HG03432 (cell line): ENCODE measurements at regions not wholly inside any gene's neighbourhood (a gene's known extent, or its start where the extent isn't known, plus 50 kb on each side); places are given as distances from the start of the nearest gene placed in this dataset.
A peak's percentile ranks its signal among the peaks of the same experiment; 100 is the strongest.
"Not testable (repeated sequence)": the region's sequence is repeated elsewhere in the genome, so short reads cannot be mapped to it uniquely, and the experiment has no call there.

Experiments used
- ATAC-seq: cut with Tn5 transposase; IDR thresholded peaks from one replicate; pipeline ENCODE4 v1.9.1; 2021; ENCODE audit warnings: mild to moderate bottlenecking, moderate library complexity; ENCODE audit not compliant: unreplicated experiment

DNA sequence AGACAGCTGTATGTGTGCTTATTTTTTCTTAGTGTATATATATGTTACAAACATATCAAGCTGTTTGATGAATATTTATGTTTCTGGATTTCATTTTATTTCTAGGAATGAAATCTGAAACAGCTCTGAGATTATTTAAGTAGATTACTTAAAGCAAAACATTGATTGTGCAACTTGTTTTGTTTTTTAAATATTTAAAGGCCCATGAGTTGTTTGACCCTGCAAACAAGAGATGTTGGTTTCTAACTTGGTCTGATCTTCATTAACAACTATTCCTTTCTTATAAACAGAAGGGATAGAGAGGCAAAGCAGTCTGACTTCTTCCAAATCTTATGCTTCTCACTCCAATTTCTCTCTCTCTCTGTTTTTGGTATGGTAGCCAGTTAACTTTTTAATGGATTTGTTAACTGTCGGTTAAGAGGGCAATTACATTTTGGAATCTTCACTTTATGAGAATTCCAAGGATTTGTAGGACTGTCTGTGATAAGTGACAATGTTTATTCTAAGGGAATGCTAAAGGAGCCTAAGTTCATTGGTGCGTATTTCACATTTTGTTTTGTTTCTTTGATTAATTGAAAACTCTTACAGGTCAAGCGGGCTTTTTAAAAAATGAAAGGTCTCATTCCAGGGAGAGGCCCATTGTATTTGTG is 102.6 kb upstream of the HMGA2 start:
- ATAC-seq, result no peak

GRCh38 chr12:65725376-65725775 is 98.9 kb upstream of the HMGA2 start:
- ATAC-seq, result no peak

DNA sequence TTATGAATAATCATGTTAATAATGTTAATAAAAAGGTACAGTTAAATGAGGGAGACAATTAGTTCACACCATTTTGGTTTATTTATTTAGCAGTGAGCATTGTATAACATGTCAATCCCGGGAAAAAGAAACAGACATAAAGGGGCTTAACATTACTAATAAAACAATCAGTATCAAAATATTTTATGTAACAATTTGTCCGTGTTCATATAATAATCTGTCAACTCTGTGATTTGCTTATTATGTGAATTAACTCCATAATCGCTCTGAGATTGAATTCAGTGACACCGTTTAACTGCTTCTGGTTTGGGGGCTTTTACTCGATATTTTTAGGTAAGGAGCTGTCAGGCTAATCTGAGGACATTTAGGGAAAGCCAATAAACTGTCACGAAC is 95.8 kb upstream of the HMGA2 start:
- no peak for ATAC-seq

GRCh38 chr12:65728848-65729793 is 95.2 kb upstream of the HMGA2 start:
- ATAC-seq, result no peak

GRCh38 chr12:65731771-65732170 is 92.5 kb upstream of the HMGA2 start:
- no peak for ATAC-seq

DNA sequence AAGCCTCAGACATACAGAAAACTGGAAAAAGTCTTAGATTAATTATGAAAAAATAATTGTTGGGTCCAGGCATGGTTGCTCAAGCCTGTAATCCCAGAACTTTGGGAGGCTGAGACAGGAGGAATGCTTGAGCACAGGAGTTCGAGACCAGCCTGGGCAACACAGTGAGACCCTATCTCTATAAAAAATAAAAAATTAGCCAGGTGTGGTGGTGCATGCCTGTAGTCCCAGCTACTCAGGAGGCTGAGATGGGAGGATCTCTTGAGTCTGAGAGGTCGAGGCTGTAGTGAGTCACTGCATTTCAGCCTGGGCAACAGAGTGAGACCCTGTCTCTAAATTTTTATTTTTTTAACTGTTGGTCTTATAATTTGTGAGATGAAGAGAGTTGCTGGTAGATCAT is 90.6 kb upstream of the HMGA2 start:
- ATAC-seq, result not testable (repeated sequence)

GRCh38 chr12:65734226-65734625 is 90.1 kb upstream of the HMGA2 start:
- ATAC-seq, result no peak

GRCh38 chr12:65739606-65740005 is 84.7 kb upstream of the HMGA2 start:
- ATAC-seq, result no peak

GRCh38 chr12:65740506-65740872 is 83.8 kb upstream of the HMGA2 start:
- peak; percentile 19 for ATAC-seq

DNA sequence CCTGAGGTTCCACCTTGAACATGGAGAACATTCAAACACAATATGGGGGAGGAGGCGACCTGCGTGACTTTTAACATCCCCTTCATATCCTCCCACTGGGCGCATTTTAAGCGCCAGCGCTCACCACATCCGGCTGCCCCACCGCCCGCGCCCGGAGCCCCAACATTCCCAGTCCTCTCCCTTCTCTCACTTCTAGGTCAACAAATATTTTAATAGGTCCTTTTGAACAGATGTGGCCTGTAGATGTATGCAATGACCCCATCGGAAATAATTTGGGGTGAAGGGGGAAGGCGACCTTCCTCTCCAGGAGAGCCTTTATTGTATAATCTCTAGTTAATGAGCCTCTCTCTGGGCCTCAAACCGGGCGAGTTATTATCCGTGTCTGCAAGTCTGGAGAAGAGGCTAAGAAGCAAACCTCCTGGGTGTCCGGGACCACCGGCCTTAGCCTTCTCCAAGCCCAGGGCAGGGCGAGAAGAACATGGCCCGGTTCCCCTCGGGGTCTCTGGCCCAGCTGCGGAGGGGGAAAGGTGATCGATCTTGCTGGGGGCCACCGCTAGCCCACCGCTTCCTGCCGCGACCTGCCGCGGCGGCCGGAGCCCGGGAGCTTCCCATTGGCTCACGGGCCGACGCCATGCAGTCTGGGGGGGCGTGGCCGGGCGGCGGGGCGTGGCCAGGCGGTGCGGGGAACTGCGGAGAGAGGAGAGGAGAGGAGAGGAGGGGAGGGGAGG is 83.2 kb upstream of the HMGA2 start:
- ATAC-seq, result peak; percentile 79

DNA sequence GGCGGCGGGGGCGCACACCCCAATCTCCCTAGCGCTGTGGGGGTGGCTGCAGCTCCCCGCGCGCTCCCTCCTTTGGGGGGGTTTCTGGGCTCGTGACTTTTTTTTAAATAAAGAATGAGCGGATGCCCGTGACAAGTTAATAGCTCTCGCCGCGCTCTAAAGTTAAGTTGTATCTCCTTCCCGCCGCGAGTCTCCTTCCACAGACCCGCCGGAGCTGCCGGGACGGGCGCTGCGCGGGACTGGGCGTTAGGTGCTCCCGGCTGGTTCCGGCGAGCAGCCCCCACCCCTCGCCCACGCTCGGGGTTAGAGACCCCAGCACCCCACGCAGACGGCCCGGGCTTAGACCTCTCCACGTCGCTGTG is 82.6 kb upstream of the HMGA2 start:
- peak; percentile 24 for ATAC-seq

DNA sequence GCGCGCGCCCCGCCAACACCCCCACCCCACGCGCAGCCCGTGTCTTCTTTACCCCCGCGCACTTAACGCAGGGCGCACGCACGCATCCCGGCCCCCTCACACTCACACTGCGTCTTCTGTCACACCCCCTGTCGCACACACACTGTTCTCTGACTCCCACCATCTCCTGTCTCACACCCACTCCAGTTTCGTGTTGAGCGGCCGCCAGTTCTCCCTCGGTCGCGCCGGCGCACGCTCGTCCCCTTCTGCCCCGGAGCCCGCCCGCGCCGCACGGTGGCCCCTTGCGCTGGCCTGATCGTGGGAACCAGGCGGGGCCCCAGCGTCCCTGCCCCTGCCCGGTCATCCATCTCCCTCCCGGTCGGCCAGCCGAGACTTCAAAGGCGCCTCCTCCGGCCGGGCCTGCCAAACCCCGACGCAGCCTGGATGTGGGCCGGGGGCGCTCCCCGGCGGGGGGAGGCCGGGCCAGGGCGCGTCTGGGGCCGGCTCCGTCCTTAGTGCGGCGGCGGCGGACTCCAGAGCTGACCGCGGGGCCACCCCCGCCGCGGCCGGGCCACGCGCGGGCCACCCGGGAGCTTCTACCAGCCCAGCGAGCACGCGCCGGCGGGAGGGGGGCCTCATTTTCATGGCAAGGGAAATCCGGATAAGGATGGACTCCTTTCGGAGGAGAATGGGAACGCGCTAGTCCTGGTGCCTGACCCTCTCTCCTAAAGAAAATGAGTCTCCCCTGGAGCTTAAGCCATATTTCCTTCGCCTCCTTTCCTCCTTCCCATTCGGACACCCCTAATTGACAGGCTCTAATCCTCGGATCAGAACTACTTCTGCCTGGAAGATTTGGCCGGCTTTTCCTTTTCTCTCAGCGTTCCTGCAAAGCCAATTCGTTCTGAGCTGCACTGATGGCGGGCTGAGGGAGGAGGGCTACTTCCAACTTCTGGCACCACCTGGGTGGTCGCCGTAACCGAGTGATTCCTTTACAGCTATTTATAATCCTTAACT is 82.0 kb upstream of the HMGA2 start:
- peak; percentile 29 for ATAC-seq

DNA sequence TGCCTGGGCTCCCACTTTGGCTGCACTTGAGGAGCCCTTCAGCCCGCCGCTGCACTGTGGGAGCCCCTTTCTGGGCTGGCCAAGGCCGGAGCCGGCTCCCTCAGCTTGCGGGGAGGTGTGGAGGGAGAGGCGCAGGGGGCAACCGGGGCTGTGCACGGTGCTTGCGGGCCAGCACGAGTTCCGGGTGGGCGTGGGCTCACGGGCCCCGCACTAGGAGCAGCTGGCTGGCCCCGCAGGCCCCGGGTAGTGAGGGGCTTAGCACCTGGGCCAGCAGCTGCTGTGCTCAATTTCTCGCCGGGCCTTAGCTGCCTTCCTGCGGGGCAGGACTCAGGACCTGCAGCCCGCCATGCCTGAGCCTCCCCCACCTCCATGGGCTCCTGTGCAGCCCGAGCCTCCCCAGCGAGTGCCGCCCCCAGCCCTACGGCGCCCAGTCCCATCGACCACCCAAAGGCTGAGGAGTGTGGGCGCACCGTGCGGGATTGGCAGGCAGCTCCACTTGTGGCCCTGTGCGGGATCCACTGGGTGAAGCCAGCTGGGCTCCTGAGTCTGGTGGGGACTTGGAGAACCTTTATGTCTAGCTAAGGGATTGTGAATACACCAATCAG is 79.9 kb upstream of the HMGA2 start:
- ATAC-seq, result not testable (repeated sequence)

- no peak for ATAC-seq
Observed at GRCh38 chr12:65747338-65747737, 76.9 kb upstream of the HMGA2 start.

GRCh38 chr12:65748332-65748731 is 76.0 kb upstream of the HMGA2 start:
- no peak for ATAC-seq

- ATAC-seq, result no peak
Observed at GRCh38 chr12:65754290-65754689, 70.0 kb upstream of the HMGA2 start.

GRCh38 chr12:65754744-65755595 is 69.3 kb upstream of the HMGA2 start:
- ATAC-seq, result no peak

GRCh38 chr12:65755596-65755978 is 68.7 kb upstream of the HMGA2 start:
- no peak for ATAC-seq

DNA sequence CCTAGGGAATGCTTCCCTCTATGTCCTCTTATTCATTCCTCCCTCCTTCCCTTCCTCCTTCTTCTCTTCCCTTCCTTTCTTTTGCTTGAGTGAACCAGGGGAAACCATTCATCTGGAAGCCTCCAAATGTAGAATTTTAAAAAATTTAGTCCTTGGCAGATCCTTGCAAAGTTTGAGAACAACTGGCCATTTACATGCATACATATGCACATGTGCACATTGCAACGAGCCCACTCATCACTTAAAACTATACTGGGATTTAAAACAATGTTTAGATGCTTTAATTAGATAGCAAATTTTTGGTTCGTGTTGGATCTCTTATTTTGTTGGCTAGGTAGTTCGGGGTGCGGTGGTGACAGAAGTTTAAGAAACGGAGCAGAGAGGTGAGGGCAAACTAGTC is 68.0 kb upstream of the HMGA2 start:
- ATAC-seq, result no peak
